AG08396 (cell line): ENCODE measurements at regions not wholly inside any gene's neighbourhood (a gene's known extent, or its start where the extent isn't known, plus 50 kb on each side); places are given as distances from the start of the nearest gene placed in this dataset.
"Not testable (repeated sequence)": the region's sequence is repeated elsewhere in the genome, so short reads cannot be mapped to it uniquely, and the experiment has no call there.

Source experiments
- DNase-seq: peaks from one replicate; pipeline ENCODE4 v3.0.0; 2012; ENCODE audit warnings: low spot score, mixed read lengths

DNA sequence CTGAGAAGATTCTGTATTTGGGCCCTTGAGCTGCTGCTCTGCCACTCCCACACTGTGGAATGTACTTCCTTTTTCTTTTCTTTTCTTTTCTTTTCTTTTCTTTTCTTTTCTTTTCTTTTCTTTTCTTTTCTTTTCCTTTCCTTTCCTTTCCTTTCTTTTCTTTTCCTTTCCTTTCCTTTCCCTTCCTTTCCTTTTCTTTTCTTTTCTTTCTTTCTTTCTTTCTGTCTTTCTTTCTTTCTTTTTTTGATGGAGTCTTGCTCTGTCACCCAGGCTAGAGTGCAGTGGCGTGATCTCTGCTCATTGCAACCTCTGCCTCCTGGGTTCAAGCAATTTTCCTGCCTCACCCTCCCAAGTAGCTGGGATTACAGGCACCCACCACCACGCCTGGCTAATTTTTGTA is 89.8 kb downstream of the DNAAF6 start:
- not testable (repeated sequence) for DNase-seq

DNA sequence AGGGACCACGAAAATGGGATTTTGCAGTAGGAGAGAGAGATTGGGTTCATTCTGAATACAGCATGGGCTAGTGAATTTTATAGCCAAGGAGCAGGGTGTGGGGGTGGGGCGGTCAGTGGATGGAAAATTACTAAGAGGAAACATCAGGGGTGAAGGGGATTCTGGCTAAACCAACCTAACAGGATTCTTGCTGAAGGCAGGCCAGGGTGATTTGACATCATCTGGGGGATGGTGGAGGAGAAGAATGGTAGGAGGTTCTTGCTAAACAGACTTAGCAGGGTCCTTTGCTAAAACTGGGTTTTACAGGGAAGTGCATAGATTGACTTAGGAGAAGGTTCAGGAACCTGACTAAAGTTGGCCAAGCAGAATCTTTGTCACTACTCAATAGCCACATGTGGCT is 91.9 kb downstream of the DNAAF6 start:
- DNase-seq = no peak

DNA sequence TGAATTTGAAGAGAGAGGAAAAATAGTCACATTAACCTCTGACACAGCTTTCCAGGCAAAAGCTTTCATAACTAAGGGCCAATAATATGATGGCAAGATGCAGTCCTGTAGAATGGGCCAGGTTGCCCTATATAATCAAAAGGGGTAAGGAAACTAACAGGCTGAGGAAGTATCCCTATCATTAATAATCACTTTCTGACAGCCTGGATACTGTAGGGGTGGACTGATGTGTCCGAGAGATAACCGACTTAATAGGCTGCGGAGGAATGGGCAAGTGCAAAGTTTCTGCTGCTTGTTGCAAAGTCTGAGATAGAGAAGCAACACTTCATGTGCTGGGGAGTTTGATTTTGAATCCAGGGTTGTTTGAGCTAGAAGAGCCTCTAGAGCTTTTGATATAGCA is 94.8 kb downstream of the DNAAF6 start:
- DNase-seq = no peak

GRCh38 chrX:107304141-107304540 is 97.7 kb downstream of the DNAAF6 start:
- DNase-seq = no peak

DNA sequence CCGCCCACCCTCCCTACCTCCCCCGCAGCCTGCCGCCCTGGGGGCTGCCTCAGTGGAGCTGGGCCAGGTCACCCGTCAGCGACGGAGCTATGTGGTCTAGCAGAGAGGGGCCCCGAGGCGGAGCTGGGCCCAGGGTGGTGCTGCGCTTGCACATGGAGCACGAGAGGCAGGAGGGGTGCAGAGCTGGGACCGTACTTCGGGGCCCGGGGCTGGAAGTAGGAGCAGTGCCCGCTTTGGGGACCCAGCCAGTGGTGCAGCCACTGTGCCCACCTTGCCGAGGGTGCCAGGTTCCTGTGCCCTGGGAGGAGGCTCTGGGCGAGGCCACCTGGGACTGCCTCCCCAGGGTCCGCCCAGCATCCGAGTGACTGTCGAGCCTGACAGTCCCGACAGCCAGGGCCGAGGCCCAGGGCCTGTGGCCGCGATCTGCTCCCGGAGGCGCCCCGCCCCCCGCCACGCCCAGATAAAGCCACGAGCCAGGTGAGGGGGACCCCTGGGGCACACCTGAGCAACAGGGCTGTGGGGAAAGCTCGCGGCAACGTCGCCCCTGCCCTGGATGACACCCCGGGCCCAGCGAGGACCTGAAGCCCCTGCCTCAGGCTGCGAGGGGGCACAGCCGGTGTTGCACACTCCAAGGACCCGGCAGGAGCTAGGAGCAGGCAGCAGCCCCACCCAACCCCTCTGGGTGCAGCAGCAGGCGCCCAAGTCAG is 117.5 kb downstream of the DNAAF6 start:
- no peak for DNase-seq

DNA sequence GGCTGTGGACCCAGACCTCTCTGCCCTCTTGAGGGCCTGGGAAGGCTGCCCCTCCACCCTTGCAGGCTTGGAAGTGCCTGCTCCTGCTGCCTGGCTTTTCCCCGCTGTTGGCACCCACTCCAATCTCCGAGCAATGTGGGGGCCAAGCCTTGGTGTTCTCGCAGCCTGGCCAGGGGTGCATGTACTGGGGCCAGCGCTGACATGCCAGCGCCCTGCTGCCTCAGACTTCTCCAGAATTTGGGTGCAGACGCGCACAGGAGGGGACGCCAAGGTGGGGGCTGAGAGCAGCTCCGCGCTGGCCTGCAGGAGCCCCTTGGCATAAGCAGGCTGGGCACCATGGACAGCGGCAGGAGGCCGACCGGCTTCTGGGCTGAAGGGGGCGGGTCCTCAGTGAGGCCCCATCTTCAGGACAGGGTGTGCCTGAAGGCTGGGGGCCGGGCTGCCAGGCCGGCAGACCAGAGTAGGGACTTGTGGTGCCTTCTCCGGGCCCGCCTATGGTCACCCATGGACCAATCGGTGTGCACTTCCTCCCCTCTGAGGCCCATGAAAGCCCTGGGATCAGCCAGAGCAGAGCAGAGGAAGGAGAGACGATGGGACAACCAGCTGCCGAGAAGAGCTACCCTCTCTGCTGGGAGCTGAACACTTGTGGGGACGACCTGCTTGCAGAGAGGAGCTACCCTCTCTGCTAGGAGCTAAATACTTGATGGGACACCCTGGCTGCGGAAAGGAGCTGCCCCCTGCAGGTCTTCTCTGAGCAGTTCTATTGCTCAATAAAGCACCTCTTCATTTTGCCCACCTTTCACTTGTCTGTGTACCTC is 118.3 kb downstream of the DNAAF6 start:
- DNase-seq = peak; percentile 29

- DNase-seq = no peak
These were observed 119.1 kb downstream of the DNAAF6 start for GRCh38 chrX:107325467-107325866.

DNA sequence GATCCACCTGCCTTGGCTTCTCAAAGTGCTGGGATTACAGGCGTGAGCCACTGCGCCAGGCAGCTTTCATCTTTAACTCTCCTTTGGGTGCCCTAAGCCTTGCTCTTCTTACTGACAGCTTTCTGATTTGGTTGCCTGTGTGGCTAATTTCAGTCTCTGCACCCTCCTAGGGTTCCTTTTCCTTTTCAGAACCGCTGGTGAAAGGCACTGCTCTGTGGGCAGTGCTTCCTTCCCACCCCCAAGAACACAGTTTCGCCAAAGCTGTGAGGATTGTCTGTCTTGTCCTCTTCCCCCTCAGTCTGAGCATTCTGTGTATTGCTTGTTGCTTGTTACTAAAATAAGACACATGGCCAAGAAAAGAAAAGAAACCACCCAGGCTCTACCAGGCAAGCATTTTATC is 101.4 kb upstream of the FRMPD3 start:
- no peak for DNase-seq

GRCh38 chrX:107348990-107349389 is 100.5 kb upstream of the FRMPD3 start:
- DNase-seq = no peak

DNA sequence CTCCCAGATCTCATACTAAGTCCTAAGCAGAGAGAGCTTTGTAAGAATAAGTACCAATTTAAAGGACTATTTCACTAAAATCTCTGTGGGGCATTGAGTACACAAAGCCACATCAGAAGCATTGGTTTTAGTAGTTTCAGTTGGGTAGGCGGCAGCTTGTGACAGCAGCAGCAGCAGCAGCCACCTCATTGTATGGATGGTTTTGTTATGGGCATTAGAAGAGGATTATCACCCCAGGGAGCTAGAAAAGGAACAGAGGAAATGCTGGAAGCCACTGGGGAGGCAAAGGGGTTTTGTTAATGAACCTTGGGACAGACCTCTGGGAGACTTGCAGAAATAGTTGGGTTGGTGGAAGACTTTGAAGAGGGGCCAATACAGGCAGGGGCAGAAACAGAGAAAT is 93.9 kb upstream of the FRMPD3 start:
- no peak for DNase-seq

GRCh38 chrX:107360788-107361360 is 88.6 kb upstream of the FRMPD3 start:
- DNase-seq = no peak

- DNase-seq = not testable (repeated sequence)
These were observed 79.3 kb upstream of the FRMPD3 start for GRCh38 chrX:107370185-107370584.

DNA sequence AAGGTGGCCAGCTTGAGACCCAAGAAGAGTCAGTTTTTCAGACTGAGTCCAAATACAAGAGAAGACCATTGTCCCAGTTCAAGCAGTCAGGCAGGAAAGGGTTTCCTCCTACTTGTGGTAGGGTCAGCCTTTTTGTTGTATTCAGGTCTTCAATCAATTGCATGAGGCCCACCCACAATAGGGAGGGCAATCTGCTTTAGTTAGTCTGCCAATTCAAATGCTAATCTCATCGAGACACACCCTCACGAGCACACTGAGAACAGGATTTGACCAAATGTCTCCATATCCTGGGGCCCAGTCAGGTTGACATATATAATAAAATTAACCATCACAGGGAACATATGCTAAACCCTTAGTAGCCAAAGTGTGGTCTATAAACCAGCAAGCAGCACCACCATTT is 75.3 kb upstream of the FRMPD3 start:
- DNase-seq = no peak

DNA sequence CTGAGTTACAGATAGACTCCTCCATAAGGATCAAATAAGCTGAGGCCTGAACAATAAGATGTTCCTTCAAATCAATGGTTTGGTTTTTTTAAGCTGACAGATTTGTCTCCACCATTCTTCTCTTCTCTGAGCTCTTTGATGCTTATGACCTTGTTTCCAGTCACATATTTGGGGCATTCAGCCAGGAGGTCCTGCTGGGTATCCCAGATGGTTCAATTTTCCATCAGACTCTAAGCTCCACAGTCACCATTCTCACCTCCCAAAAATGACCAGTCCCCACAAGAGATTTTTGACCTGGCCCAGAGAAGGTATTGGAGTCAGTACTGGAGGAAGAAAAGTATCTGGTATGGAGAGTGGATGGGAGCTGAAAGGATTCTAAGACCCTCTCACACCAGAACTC is 74.6 kb upstream of the FRMPD3 start:
- no peak for DNase-seq

- not testable (repeated sequence) for DNase-seq
These were observed 73.3 kb upstream of the FRMPD3 start for GRCh38 chrX:107376186-107376585.

GRCh38 chrX:107384397-107385105 is 64.9 kb upstream of the FRMPD3 start:
- no peak for DNase-seq

- DNase-seq = no peak
These were observed 59.7 kb upstream of the FRMPD3 start for GRCh38 chrX:107389726-107390125.

GRCh38 chrX:107393656-107394055 is 55.8 kb upstream of the FRMPD3 start:
- not testable (repeated sequence) for DNase-seq

GRCh38 chrX:107396235-107396634 is 53.2 kb upstream of the FRMPD3 start:
- no peak for DNase-seq

DNA sequence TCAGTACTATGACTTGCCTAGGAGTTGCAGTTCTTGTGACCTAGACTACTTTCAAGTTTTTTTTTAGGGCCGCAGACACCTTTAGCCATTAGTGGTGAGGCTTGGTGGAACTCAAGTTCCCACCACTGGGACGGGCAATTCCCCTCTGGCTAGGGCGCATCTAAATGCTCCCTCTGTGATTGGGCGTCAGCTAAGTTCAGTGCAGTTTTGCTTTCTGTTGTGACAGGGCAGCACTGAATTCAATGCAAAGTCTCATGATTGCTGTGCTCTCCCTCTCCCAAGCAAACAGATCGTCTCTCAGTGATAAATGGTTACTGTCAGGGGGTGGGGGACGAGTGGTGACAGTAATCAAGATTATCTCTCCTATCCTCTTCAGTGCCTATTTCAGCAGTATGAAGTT is 52.7 kb upstream of the FRMPD3 start:
- no peak for DNase-seq

DNA sequence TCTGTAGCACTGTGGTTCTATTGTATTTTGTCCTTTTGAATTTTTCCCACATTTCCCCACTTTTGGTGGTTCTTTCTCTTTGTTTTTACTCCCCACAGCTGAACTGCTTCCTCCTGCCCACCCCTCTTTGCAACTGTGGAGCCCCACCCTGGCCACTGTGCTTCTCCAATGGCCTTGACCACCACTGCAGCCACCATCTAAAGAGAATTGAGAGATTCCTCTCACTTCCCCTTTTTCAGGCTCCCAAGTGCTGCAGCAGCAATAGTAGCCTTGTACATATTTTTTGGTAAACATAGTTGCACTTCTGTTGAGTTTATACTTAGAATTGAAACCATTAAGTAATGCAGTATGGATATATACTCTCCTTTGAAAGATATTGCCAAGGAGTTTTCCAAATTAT is 51.3 kb upstream of the FRMPD3 start:
- DNase-seq = no peak
